NCI-H1417 (cell line): ENCODE measurements at regions not wholly inside any gene's neighbourhood (a gene's known extent, or its start where the extent isn't known, plus 50 kb on each side); places are given as distances from the start of the nearest gene placed in this dataset.
A peak's percentile ranks its signal among the peaks of the same experiment; 100 is the strongest.
"Not testable (repeated sequence)": the region's sequence is repeated elsewhere in the genome, so short reads cannot be mapped to it uniquely, and the experiment has no call there.

Experiments
- DNase-seq, 3 experiments: peaks; one replicate each; lab custom pipeline; 2025; lab: John Stamatoyannopoulos, UW

- DNase-seq: no peak
These were observed 132.9 kb upstream of the GRB10 start for GRCh38 chr7:50915621-50916020.

- DNase-seq: no peak
These were observed 131.8 kb upstream of the GRB10 start for GRCh38 chr7:50914460-50914859.

DNA sequence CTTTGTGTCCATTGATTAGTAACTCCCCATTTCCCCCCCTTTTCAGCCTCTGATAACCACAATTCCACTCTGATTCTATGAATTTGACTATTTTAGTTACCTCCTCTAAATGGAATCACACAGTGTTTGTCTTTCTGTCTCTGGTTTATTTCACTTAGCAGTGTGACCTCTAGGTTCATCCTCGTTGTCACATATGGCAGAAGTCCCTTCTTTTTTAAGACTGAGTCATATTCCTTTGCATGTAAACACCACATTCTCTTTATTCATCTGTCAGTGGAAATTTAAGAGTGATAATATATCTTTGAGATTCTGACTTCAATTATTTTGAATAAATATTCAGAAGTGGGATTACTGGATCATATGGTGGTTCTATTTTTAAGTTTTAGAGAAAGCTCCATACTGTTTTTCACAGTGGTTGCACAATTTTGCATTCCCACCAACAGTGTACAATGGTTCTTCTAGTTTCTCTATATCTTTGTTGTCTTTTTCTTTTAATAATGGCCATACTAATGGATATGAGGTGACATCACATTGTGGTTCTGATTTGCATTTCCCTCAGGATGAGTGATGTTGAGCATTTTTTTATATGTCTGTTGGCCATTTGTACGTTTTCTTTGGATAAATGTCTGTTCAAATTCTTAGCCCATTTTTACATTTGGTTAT is 126.1 kb upstream of the GRB10 start:
- no peak for DNase-seq

DNA sequence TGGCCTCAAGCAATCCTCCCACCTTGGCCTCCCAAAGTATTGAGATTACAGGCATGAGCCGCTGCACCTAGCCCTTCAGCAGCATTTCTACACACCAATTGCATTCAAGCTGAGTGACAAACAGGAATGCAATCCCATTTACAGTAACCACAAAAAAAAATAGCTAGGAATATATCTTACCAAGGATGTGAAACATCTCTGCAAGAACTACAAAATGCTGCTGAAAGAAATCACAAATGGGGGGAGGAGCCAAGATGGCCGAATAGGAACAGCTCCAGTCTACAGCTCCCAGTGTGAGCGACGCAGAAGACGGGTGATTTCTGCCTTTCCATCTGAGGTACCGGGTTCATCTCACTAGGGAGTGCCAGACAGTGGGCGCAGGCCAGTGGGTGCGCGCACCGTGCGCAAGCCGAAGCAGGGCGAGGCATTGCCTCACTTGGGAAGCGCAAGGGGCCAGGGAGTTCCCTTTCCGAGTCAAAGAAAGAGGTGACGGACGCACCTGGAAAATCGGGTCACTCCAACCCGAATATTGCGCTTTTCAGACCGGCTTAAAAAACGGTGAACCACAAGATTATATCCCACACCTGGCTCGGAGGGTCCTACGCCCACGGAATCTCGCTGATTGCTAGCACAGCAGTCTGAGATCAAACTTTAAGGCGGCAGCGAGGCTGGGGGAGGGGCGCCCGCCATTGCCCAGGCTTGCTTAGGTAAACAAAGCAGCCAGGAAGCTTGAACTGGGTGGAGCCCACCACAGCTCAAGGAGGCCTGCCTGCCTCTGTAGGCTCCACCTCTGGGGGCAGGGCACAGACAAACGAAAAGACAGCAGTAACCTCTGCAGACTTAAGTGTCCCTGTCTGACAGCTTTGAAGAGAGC is 116.1 kb upstream of the GRB10 start:
- peak; percentile 2 to 36 (median 4) for DNase-seq

- DNase-seq: not testable (repeated sequence)
These were observed 104.4 kb upstream of the GRB10 start for GRCh38 chr7:50887061-50887460.

- DNase-seq: no peak
These were observed 89.7 kb upstream of the GRB10 start for GRCh38 chr7:50872437-50872836.

GRCh38 chr7:50869108-50869725 is 86.5 kb upstream of the GRB10 start:
- no peak for DNase-seq

- no peak for DNase-seq
These were observed 85.9 kb upstream of the GRB10 start for GRCh38 chr7:50868426-50869100.

DNA sequence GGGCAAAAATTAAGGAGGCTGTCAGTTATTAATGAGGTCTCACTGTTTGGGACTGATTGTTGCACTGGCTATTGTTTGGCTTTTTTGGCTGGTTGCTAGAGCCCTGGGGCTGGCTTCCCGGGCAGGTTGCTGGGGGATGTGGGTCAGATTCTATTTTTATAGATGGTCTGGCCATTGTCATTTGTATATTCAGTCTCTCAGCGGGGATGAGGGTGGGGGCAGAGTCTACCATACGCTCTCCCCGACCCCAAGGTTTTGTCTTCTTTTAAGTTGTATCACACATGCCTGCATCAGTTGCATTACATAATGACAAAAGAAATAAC is 84.3 kb upstream of the GRB10 start:
- DNase-seq: no peak

- no peak for DNase-seq
These were observed 83.8 kb upstream of the GRB10 start for GRCh38 chr7:50866343-50867033.

DNA sequence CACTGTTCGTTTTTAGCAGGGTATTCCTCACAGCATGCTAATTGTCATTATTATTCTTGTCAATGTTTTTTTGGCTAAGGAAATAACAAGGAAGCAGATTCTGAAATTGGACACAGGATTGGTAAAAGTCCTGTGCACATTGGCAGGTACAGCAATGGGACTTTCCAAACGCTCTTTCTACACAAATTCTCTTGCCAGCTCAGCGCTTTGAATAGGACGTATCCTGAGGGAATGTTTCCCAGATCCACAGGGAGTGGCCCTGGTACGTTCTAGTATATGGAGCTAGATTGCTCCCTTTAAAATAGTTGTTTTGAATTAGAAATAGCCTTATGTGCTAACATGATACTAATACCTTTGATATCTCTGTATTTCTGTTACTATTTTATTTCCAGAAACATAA is 82.8 kb upstream of the GRB10 start:
- DNase-seq: no peak

DNA sequence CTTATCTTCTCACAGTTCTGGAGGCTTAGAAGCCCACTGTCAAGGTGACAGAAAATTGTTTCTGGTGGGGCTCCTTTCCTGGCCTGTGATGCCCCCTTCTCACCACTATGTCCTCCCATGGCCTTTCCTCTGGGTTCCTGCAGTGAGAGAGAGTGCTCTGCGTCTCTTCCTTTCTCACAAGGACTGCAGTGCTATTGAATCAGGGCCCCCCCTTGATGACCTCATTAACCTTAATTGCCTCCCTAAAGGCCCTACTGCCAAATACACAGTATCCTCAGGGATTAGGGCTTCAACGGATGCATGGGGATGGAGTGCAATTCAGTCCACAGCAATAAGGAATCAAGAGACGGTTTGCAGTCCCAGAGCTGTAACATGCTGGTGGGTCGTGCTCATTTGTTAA is 82.0 kb upstream of the GRB10 start:
- DNase-seq: no peak

DNA sequence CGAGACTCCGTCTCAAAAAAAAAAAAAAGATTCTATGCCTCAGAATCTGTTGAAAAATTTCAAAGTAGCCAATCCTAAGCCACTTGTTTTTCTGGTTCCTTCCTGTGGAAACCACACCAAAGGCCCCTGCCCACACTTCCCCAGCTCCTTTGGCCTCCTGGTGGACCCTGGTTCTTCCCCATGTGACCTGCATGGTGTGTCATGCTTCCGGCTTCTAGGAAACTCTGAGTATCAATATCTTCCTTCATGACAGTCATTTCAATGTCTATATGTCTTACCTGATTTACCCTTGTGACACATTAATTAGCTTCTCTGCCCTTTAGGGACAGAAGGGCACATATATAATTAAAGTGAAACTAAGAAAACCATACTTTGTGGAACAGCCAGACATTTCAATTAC is 80.4 kb upstream of the GRB10 start:
- no peak for DNase-seq

- DNase-seq: no peak
These were observed 79.6 kb upstream of the GRB10 start for GRCh38 chr7:50862302-50862701.

GRCh38 chr7:50860598-50860997 is 77.9 kb upstream of the GRB10 start:
- DNase-seq: no peak

GRCh38 chr7:50860174-50860573 is 77.5 kb upstream of the GRB10 start:
- no peak for DNase-seq

- no peak for DNase-seq
These were observed 76.0 kb upstream of the GRB10 start for GRCh38 chr7:50858528-50859245.

DNA sequence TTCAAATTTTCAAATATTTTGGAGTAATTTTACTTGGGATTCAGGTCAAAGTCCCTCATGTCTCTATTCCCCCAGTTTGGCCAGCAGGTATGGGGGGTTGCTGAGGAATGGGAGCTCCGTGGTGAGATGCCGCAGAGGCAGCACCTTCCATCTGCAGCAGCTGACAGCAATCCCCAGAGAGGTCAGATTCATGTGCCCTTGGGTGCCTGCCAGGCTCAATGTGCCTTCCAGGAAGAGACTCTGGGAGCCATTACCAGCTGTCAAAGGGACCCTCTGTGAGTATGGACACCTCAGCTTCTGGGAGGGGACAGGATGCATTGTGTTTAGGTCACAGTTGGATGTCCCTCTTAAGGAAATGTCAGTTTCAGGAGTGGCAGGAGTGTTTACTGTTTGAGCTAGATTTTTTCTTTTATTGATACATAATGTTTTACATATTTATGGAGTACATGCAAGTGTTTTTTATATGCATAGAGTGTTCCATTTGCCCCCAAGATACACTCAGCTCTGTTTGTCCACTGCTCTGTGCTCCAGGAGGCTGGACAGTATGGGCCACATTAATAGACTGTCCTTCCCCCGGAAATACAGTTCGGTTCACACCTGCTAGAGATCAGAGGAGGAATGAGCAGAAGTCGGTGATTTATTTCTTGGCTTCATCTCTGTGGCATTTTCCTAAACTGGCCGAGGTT is 75.3 kb upstream of the GRB10 start:
- DNase-seq: peak in 1 of 3 experiments; percentile 30

- DNase-seq: no peak
These were observed 74.1 kb upstream of the GRB10 start for GRCh38 chr7:50856806-50857205.

GRCh38 chr7:50856231-50856630 is 73.5 kb upstream of the GRB10 start:
- no peak for DNase-seq

DNA sequence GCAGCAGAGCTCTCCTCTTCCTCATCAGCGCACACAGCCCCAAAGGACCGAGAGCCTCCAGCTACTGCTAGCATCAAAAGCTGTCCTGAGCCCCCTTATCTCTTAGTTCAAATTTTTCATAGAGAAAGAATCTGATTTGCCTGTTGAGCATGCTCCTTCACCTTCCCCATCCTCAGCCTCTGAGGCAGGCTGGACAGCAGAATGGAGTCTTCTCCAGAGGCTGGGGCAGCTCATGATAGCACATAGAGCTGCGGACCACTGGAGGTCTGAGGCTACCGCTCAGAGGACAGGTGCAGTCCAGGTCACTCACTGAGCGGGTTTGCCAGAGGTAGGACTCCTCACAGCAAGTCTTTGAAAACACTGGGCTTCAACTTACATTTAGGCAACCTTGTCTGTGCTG is 72.8 kb upstream of the GRB10 start:
- DNase-seq: no peak
